ENCODE measurements at regions not wholly inside any gene's neighbourhood (a gene's known extent, or its start where the extent isn't known, plus 50 kb on each side); places are given as distances from the start of the nearest gene placed in this dataset.
"Not testable (repeated sequence)": the region's sequence is repeated elsewhere in the genome, so short reads cannot be mapped to it uniquely, and the experiment has no call there.

DNA sequence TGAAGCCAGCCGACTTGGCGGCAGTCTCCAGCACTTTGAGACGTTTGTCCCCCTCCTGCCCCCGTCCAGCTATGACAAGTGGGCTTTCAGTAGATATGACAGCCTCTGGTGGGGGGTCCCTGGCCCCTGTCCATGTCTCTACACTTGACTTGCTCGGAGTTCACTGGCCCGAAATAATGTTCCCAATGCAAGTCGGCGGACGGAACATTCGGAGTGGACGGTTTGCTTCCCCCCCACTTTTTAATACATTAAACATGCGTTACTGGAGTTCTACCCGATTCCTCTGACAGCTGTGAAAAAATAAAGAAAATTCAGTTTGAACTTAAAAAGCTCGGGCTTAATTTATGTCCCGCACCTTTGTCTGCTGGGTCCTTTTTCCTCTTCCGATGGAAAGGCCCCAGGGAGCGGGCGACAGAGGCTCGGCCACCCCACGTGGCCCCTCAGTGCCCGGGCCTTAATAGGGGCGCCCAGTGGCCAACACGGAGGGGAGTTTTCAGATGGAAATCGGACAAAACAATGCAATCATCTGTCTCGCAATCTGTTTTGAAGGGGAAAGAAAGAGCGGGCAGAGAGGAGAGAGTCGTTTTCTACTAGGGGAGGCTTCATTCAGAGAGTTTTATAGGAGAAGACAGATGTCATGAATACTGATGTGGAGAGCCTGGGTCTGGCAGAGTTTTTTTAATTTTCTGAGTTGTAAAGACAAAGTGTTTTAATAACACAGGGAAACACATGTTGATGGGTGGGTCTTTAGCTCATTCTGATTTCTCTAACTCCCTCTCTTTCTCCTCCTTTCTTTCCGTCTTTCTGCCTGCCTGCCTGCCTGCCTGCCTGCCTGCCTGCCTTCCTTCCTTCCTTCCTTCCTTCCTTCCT, 50.2 kb downstream of the SMIM38 start:
- Histone ChIP-seq H3K4me1 (ENCODE audit: control insufficient read depth, extremely low read depth, insufficient read depth, low read length) (no peaks in the 10 kb centered on the region), H4K20me1 (ENCODE audit: control insufficient read depth, extremely low read depth, insufficient read depth, low read length) (no peaks in the 10 kb centered on the region), H3K79me2 (ENCODE audit: control insufficient read depth, insufficient read depth, low read length) (no peaks in the 10 kb centered on the region), H2AFZ (ENCODE audit: control insufficient read depth, low read length) (no peak overlapping the region), H3K9me3 (ENCODE audit: control insufficient read depth, low read depth, low read length) (no peaks in the 10 kb centered on the region), H3K9ac (ENCODE audit: control insufficient read depth, extremely low read depth, insufficient read depth, low read length) (no peak overlapping the region), H3K4me2 (ENCODE audit: control insufficient read depth, extremely low read depth, insufficient read depth, low read depth, low read length) (no peak overlapping the region), H3K36me3 (ENCODE audit: control insufficient read depth in 2 of 2, extremely low read depth in 1 of 2, insufficient read depth in 2 of 2, low read length in 2 of 2) (no peaks in the 10 kb centered on the region), H3K9me1 (ENCODE audit: control insufficient read depth, extremely low read depth, insufficient read depth, low read length) (no peaks in the 10 kb centered on the region), H3K27ac (ENCODE audit: control insufficient read depth, insufficient read depth, low read length) (no peak overlapping the region), H3K27me3 (ENCODE audit: control insufficient read depth, extremely low read depth, insufficient read depth, low read length) (no peaks in the 10 kb centered on the region), H3K4me3 (ENCODE audit: control insufficient read depth in 2 of 3, extremely low read depth in 1 of 3, insufficient read depth in 2 of 3, low read depth in 1 of 3, low read length in 3 of 3) (no peak overlapping the region)
- no peak for TF ChIP-seq EZH2 (IDR thresholded peaks at IDR 0.05; ENCODE audit: low read length)
- TF ChIP-seq, protein P1, sequence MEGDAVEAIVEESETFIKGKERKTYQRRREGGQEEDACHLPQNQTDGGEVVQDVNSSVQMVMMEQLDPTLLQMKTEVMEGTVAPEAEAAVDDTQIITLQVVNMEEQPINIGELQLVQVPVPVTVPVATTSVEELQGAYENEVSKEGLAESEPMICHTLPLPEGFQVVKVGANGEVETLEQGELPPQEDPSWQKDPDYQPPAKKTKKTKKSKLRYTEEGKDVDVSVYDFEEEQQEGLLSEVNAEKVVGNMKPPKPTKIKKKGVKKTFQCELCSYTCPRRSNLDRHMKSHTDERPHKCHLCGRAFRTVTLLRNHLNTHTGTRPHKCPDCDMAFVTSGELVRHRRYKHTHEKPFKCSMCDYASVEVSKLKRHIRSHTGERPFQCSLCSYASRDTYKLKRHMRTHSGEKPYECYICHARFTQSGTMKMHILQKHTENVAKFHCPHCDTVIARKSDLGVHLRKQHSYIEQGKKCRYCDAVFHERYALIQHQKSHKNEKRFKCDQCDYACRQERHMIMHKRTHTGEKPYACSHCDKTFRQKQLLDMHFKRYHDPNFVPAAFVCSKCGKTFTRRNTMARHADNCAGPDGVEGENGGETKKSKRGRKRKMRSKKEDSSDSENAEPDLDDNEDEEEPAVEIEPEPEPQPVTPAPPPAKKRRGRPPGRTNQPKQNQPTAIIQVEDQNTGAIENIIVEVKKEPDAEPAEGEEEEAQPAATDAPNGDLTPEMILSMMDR (optimal IDR thresholded peaks at IDR 0.05 in 1 of 3, IDR thresholded peaks at IDR 0.05 in 1 of 3, conservative IDR thresholded peaks at IDR 0.05 in 1 of 3; ENCODE audit: extremely low read depth in 1 of 3, insufficient read depth in 2 of 3, low read length in 3 of 3), result no peak
- no peak for FAIRE-seq
- no peak for DNase-seq (ENCODE audit: low read depth, low spot score)
- dilution Hi-C loops (cut with MboI; ENCODE audit: extremely low pct_ligation_motif_present, low sequenced_read_pairs), result no loop called here

DNA sequence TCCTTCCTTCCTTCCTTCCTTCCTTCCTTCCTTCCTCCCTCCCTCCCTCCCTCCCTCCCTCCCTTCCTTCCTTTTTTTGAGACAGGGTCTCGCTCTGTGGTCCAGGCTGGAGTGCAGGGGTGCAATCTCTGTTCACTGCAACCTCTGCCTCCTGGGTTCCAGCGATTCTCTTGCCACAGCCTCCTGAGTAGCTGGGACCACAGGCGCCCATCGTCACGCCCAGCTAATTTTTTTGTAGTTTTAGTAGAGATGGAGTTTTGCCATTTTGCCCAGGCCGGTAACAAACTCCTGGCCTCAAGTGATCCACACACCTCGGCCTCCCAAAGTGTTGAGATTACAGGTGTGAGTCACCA, 50.9 kb downstream of the SMIM38 start:
- H3K9ac ChIP-seq (ENCODE audit: control insufficient read depth, extremely low read depth, insufficient read depth, low read length); H3K36me3 ChIP-seq (ENCODE audit: control insufficient read depth in 2 of 2, extremely low read depth in 1 of 2, insufficient read depth in 2 of 2, low read length in 2 of 2); H3K4me3 ChIP-seq (ENCODE audit: control insufficient read depth in 2 of 3, extremely low read depth in 1 of 3, insufficient read depth in 2 of 3, low read depth in 1 of 3, low read length in 3 of 3); H4K20me1 ChIP-seq (ENCODE audit: control insufficient read depth, extremely low read depth, insufficient read depth, low read length); FAIRE-seq; H3K4me2 ChIP-seq (ENCODE audit: control insufficient read depth, extremely low read depth, insufficient read depth, low read depth, low read length); H3K27ac ChIP-seq (ENCODE audit: control insufficient read depth, insufficient read depth, low read length); dilution Hi-C loops (cut with MboI; ENCODE audit: extremely low pct_ligation_motif_present, low sequenced_read_pairs); H3K4me1 ChIP-seq (ENCODE audit: control insufficient read depth, extremely low read depth, insufficient read depth, low read length); H3K9me1 ChIP-seq (ENCODE audit: control insufficient read depth, extremely low read depth, insufficient read depth, low read length); H3K79me2 ChIP-seq (ENCODE audit: control insufficient read depth, insufficient read depth, low read length); DNase-seq (ENCODE audit: low read depth, low spot score); H3K9me3 ChIP-seq (ENCODE audit: control insufficient read depth, low read depth, low read length); H2AFZ ChIP-seq (ENCODE audit: control insufficient read depth, low read length); H3K27me3 ChIP-seq (ENCODE audit: control insufficient read depth, extremely low read depth, insufficient read depth, low read length): not testable (repeated sequence)
